Testis (tissue), 2 donors: ENCODE measurements at regions not wholly inside any gene's neighbourhood (a gene's known extent, or its start where the extent isn't known, plus 50 kb on each side); places are given as distances from the start of the nearest gene placed in this dataset.
A peak's percentile ranks its signal among the peaks of the same experiment; 100 is the strongest.

ENCODE experiments used
- DNase-seq: peaks from one replicate; pipeline ENCODE4 v3.0.0-alpha.2; 2019
- H3K27ac ChIP-seq, 2 donors: fragments of 200-600 bp; sonication (generic); one replicate each; pipeline ENCODE4 v1.5.1; 2019
- H3K27me3 ChIP-seq: fragments of 200-600 bp; sonication (generic); one replicate; pipeline ENCODE4 v1.5.1; 2019
- H3K36me3 ChIP-seq: fragments of 200-600 bp; sonication (generic); one replicate; pipeline ENCODE4 v1.5.1; 2017; ENCODE audit warnings: low read depth; ENCODE audit errors: missing control alignments
- H3K4me1 ChIP-seq: fragments of 200-600 bp; sonication (generic); one replicate; pipeline ENCODE4 v1.5.1; 2019
- H3K4me3 ChIP-seq, 2 donors: fragments of 200-600 bp; sonication (generic); one replicate each; pipeline ENCODE4 v1.5.1; 2017 to 2019
- H3K9me3 ChIP-seq: fragments of 200-600 bp; sonication (generic); one replicate; pipeline ENCODE4 v1.5.1; 2017
- CTCF ChIP-seq, 3 experiments: fragments of 450-650 bp in 2 of 3; fragments of 200-600 bp in 1 of 3; sonication (generic) in 1 of 3; IDR thresholded peaks; one replicate each; pipeline ENCODE4 v1.5.1; 2016 to 2019; ENCODE audit warnings: antibody characterized with exemption in 3 of 3, mild to moderate bottlenecking in 2 of 3, moderate library complexity in 1 of 3
- POLR2A ChIP-seq: fragments of 450-650 bp; IDR thresholded peaks from one replicate; pipeline ENCODE4 v1.6.1; 2017; ENCODE audit warnings: antibody characterized with exemption, mild to moderate bottlenecking, moderate library complexity
- WGBS, 2 donors: methylation state at CpG; one replicate each; pipeline ENCODE4 v1.1.5; 2018; 5-methylcytosine and 5-hydroxymethylcytosine counted together
- intact Hi-C: fragments of 100-400 bp; cut with DNase I; formaldehyde crosslinking; loops from one replicate; pipeline ENCODE4 v1.15.1; 2023; ENCODE audit warnings: low total_unique reads

GRCh38 chr22:46064966-46065666 lies 85.2 kb upstream of the PPARA start:
- H3K4me3 ChIP-seq: no peak overlapping the region
- no peaks in the 10 kb centered on the region for H3K36me3 ChIP-seq
- DNase-seq: peak; percentile 47
- peak overlapping the region; percentile 94 to 100 for H3K27ac ChIP-seq
- no peaks in the 10 kb centered on the region for H3K27me3 ChIP-seq
- peaks cover 41% of the 10 kb centered on the region for H3K4me1 ChIP-seq
- TF ChIP-seq CTCF (IDR thresholded peaks at IDR 0.05) (no peak), POLR2A (no peak)
- no peaks in the 10 kb centered on the region for H3K9me3 ChIP-seq
- intact Hi-C loops: no loop called here
- 29 to 30% methylated on average over 17 of the region's 17 CpGs for WGBS, 2 donors

GRCh38 chr22:46065691-46066454 lies 84.5 kb upstream of the PPARA start:
- peaks cover 41% of the 10 kb centered on the region for H3K4me1 ChIP-seq
- intact Hi-C loops: no loop called here

GRCh38 chr22:46066691-46067090 lies 83.6 kb upstream of the PPARA start:
- H3K4me1 ChIP-seq: peaks cover 41% of the 10 kb centered on the region
- DNase-seq: peak; percentile 25
- peak overlapping the region in 1 of 2 donors; percentile 6 for H3K4me3 ChIP-seq

More at GRCh38 chr22:46065691-46066454, 84.5 kb upstream of the PPARA start:
- H3K36me3 ChIP-seq: no peaks in the 10 kb centered on the region
- no peak for TF ChIP-seq POLR2A
- no peak for TF ChIP-seq CTCF (IDR thresholded peaks at IDR 0.05)
- H3K4me3 ChIP-seq: no peak overlapping the region
- H3K9me3 ChIP-seq: no peaks in the 10 kb centered on the region
- no peaks in the 10 kb centered on the region for H3K27me3 ChIP-seq
- peak overlapping the region; percentile 94 to 100 for H3K27ac ChIP-seq
- 49 to 50% methylated on average over 2 of the region's 2 CpGs for WGBS, 2 donors
- no peak for DNase-seq

GRCh38 chr22:46067159-46068111 lies 82.9 kb upstream of the PPARA start:
- Histone ChIP-seq H3K27ac (peak overlapping the region; percentile 94 to 100), H3K36me3 (no peaks in the 10 kb centered on the region), H3K4me3 (peak overlapping the region in 1 of 2 donors; percentile 6), H3K27me3 (no peaks in the 10 kb centered on the region), H3K9me3 (no peaks in the 10 kb centered on the region), H3K4me1 (peaks cover 41% of the 10 kb centered on the region)
- 40 to 42% methylated on average over 19 of the region's 19 CpGs for WGBS, 2 donors
- TF ChIP-seq POLR2A: no peak
- TF ChIP-seq CTCF (IDR thresholded peaks at IDR 0.05): no peak
- DNase-seq: peak; percentile 24
- intact Hi-C loops: no loop called here

More at GRCh38 chr22:46066691-46067090, 83.6 kb upstream of the PPARA start:
- Histone ChIP-seq H3K27ac (peak overlapping the region; percentile 94 to 100), H3K36me3 (no peaks in the 10 kb centered on the region), H3K9me3 (no peaks in the 10 kb centered on the region), H3K27me3 (no peaks in the 10 kb centered on the region)
- WGBS, 2 donors: 41 to 55% methylated on average over 11 of the region's 11 CpGs
- TF ChIP-seq POLR2A: no peak
- no peak for TF ChIP-seq CTCF (IDR thresholded peaks at IDR 0.05)
- intact Hi-C loops: no loop called here
